Progenitor cell of endocrine pancreas (in vitro differentiated cells): ENCODE measurements at regions not wholly inside any gene's neighbourhood (a gene's known extent, or its start where the extent isn't known, plus 50 kb on each side); places are given as distances from the start of the nearest gene placed in this dataset.

Source experiments
- DNase-seq: peaks from one replicate; pipeline ENCODE4 v3.0.0; 2021; ENCODE audit warnings: low spot score; ENCODE audit not compliant: unreplicated experiment
- H3K27ac Mint-ChIP-seq: 2 replicates; pipeline ENCODE4 v1.8.0; 2021; ENCODE audit warnings: mild to moderate bottlenecking, moderate library complexity, mixed read lengths
- H3K27me3 Mint-ChIP-seq: 2 replicates; pipeline ENCODE4 v1.8.0; 2021; ENCODE audit warnings: mixed read lengths
- H3K36me3 Mint-ChIP-seq: 2 replicates; pipeline ENCODE4 v1.8.0; 2022; ENCODE audit warnings: mixed read lengths; ENCODE audit not compliant: insufficient read depth
- H3K4me1 Mint-ChIP-seq: 2 replicates; pipeline ENCODE4 v1.8.0; 2021; ENCODE audit warnings: low read depth, mixed read lengths
- H3K4me3 Mint-ChIP-seq: 2 replicates; pipeline ENCODE4 v1.8.0; 2021; ENCODE audit warnings: low read depth, mild to moderate bottlenecking, moderate library complexity, mixed read lengths
- H3K9me3 Mint-ChIP-seq: 2 replicates; pipeline ENCODE4 v1.8.0; 2021; ENCODE audit warnings: low read depth, mixed read lengths
- TF ChIP-seq, protein P1 (sequence below): fragments of 200-600 bp; sonication (generic); IDR thresholded peaks from one replicate; pipeline ENCODE4 v1.5.0; 2021; ENCODE audit warnings: antibody characterized with exemption, mild to moderate bottlenecking; ENCODE audit not compliant: unreplicated experiment

DNA sequence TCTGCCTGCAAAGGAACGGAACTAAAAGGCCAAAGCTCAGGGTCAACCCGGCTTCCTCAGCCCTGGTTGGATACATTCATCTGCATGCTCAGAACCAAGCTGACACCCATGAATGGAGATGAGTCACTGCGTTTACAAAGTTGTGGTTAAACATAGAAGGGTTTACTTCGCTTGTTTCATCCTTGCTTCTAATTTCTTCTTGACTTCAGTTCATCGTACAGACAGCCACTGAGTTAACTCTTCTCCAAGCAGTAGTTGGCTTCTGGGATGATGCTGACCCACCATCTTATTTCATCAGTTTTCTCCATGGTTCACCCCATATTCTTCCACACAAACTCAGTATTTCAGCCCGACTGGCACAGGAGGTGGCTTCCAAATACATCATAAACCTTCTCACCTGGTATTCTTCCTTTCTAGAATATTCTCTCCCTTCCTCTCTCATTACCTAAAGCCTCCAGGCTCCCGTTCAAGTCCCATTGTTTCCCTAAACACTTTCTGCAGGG is 166.3 kb upstream of the RNF32 start:
- Mint-ChIP-seq H3K36me3 (peaks cover 5% of the 10 kb centered on the region), H3K9me3 (peaks cover 5% of the 10 kb centered on the region), H3K27ac (no peak overlapping the region), H3K27me3 (peaks cover 7% of the 10 kb centered on the region), H3K4me1 (peaks cover 19% of the 10 kb centered on the region), H3K4me3 (no peak overlapping the region)
- no peak for DNase-seq
- TF ChIP-seq, protein P1, sequence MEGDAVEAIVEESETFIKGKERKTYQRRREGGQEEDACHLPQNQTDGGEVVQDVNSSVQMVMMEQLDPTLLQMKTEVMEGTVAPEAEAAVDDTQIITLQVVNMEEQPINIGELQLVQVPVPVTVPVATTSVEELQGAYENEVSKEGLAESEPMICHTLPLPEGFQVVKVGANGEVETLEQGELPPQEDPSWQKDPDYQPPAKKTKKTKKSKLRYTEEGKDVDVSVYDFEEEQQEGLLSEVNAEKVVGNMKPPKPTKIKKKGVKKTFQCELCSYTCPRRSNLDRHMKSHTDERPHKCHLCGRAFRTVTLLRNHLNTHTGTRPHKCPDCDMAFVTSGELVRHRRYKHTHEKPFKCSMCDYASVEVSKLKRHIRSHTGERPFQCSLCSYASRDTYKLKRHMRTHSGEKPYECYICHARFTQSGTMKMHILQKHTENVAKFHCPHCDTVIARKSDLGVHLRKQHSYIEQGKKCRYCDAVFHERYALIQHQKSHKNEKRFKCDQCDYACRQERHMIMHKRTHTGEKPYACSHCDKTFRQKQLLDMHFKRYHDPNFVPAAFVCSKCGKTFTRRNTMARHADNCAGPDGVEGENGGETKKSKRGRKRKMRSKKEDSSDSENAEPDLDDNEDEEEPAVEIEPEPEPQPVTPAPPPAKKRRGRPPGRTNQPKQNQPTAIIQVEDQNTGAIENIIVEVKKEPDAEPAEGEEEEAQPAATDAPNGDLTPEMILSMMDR, result no peak

DNA sequence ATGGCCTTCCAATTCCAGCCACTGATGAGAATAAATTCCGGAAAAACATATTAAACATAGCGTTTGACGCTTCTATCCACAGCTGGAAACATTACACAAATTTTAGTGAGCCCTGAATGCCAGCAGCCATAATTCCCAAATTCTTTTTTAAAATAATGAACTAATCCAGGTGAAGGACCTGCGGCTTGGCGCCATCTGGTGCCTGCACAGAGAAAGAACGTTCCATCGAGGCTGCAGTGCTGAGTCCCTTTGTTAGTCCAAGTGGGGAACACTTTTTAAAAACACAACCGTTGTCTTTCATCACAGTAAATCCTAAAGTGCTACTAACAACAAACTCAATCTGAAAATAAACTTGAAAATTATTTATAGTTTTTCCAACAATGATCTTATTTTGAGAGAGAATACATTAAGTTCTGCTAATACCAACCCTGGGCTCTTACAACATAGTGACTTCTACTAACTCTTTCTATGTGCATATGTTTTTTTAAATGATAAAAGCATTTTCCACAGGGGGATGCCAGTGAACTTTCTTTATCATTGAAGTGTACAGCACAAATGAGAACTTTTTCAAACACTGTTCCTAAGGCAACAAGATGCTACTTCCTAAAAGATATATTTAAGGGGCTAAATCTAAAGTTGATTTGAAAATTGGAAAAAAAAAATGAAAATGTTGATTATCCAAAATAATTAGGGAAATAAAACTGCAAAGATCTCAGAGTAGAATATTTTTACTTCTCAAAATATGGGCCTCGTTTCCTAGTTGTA is 166.9 kb upstream of the RNF32 start:
- H3K4me1 Mint-ChIP-seq, result peaks cover 18% of the 10 kb centered on the region
- no peak overlapping the region for H3K4me3 Mint-ChIP-seq
- H3K27ac Mint-ChIP-seq, result no peak overlapping the region
- peaks cover 5% of the 10 kb centered on the region for H3K36me3 Mint-ChIP-seq
- H3K27me3 Mint-ChIP-seq, result peaks cover 7% of the 10 kb centered on the region
- peaks cover 5% of the 10 kb centered on the region for H3K9me3 Mint-ChIP-seq
- no peak for DNase-seq
- TF ChIP-seq, protein P1, result peak; percentile 90

- H3K27ac Mint-ChIP-seq, result no peak overlapping the region
- peaks cover 5% of the 10 kb centered on the region for H3K9me3 Mint-ChIP-seq
- H3K4me1 Mint-ChIP-seq, result peaks cover 19% of the 10 kb centered on the region
- peaks cover 7% of the 10 kb centered on the region for H3K27me3 Mint-ChIP-seq
- no peak for DNase-seq
- peaks cover 5% of the 10 kb centered on the region for H3K36me3 Mint-ChIP-seq
- H3K4me3 Mint-ChIP-seq, result no peak overlapping the region
- TF ChIP-seq, protein P1, result no peak
These were observed 168.3 kb upstream of the RNF32 start for GRCh38 chr7:156472267-156472666.

GRCh38 chr7:156470399-156471320 is 169.9 kb upstream of the RNF32 start:
- Mint-ChIP-seq H3K4me3 (no peak overlapping the region), H3K9me3 (peaks cover 5% of the 10 kb centered on the region), H3K27ac (no peak overlapping the region), H3K36me3 (peaks cover 4% of the 10 kb centered on the region), H3K4me1 (peaks cover 30% of the 10 kb centered on the region), H3K27me3 (peaks cover 4% of the 10 kb centered on the region)
- TF ChIP-seq, protein P1, result no peak
- no peak for DNase-seq

GRCh38 chr7:156466955-156467625 is 173.5 kb upstream of the RNF32 start:
- H3K27ac Mint-ChIP-seq, result no peak overlapping the region

More at GRCh38 chr7:156466955-156467625, 173.5 kb upstream of the RNF32 start:
- Mint-ChIP-seq H3K36me3 (peaks cover 4% of the 10 kb centered on the region), H3K4me1 (peaks cover 26% of the 10 kb centered on the region), H3K9me3 (peaks cover 5% of the 10 kb centered on the region), H3K27me3 (peaks cover 4% of the 10 kb centered on the region), H3K4me3 (no peak overlapping the region)
- TF ChIP-seq, protein P1, result no peak
- no peak for DNase-seq
